ENCODE measurements at regions not wholly inside any gene's neighbourhood (a gene's known extent, or its start where the extent isn't known, plus 50 kb on each side); places are given as distances from the start of the nearest gene placed in this dataset.

- no peak for DNase-seq
These were observed 295.0 kb upstream of the RORA start for GRCh38 chr15:61524086-61524485.

DNA sequence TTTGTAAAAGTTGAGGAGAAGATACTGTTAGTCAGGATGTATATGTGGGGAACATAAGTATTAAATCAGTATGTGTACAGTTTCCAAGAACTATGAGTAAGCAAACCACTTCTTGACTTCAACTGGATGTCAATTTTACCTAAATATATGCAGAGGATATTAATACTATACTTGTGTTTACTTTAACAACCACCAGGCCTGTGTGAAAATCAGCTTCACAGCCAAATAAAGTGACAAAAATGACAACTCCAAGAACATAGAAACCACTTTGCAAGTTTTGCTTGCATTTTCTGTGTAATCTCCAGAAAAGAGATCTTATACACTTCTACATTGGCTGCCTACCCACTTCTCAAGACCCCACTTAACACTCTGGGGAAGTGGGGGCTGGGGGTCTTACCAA lies 293.3 kb upstream of the RORA start:
- DNase-seq = no peak

DNA sequence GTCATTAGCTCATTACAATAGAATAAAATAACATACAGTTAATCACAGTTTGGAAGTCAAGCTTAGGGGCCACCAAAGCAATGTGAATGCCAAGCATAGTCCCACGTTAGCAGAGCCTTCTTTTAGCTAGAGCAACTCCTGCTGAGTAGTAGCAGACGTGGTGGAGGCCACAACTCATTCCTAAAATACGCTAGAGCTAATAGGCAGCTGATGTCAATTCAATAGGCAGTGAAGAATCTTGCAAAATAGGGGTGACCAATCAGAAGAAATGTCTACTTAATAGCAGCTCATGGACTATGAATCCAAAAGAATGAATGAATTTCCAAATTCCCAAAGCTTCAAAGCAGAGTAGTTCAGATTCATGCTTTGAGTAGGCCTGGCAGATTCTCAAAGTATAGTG lies 292.9 kb upstream of the RORA start:
- DNase-seq = no peak

- no peak for DNase-seq
These were observed 290.2 kb upstream of the RORA start for GRCh38 chr15:61519296-61519695.

DNA sequence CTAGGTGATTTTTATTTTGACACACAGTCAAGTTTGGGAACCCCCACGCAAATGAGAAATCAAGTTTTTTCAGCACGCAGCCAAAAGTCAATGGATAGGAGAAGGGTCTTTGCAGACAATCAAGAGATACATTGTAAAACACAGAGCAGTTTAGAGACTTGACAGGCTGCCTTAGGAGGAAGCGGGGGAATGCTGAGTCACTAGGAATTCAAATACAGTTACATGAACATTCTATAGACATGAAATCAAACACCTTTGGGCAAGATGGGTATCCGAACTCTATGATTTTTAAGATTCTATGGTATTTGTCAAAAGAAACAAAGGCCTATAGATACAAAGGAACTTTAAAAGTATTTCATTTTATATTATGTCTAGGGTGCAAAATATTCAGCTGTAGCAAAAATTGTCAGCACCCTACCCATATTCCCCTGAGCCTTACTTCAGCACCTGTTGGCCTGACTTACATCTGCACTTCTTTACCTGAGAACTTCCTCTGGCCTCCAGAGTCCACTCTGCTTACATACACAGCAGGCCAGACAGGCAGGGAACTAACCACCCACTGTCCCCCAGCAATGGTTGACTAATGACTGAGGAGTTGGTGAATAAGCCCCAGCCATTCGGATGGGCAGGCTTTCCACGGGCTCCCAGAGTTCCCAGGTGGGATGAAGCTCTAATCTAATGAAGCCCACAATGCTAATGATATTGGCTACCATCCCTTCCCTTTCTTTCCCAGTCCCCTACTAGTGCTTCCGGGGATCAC lies 289.3 kb upstream of the RORA start:
- DNase-seq = no peak

DNA sequence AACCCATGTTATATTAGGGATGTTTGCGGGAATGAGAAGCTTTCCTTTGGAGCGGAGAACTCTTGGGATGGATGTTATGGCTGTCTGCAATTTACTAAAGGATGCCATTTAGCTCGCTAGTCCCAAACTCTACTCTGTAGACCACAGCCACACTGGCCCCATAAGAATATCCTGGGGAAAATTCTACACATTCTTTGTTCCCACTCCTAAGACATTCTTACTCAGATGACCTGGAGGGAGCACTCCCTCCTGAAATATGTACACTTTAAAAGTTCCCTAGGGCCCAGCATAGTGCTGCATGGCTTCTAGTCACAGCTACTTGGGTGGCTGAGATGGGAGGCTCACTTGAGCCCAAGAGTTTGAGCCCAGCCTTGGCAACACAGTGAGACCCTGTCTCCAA lies 288.7 kb upstream of the RORA start:
- no peak for DNase-seq

GRCh38 chr15:61517335-61517734 lies 288.2 kb upstream of the RORA start:
- DNase-seq = no peak

- DNase-seq = no peak
These were observed 282.7 kb upstream of the RORA start for GRCh38 chr15:61511756-61512155.

GRCh38 chr15:61511089-61511488 lies 282.0 kb upstream of the RORA start:
- DNase-seq = no peak

GRCh38 chr15:61509327-61509840 lies 280.3 kb upstream of the RORA start:
- DNase-seq = no peak

GRCh38 chr15:61503383-61503969 lies 274.4 kb upstream of the RORA start:
- DNase-seq = no peak

GRCh38 chr15:61501815-61502389 lies 272.8 kb upstream of the RORA start:
- no peak for DNase-seq

GRCh38 chr15:61500951-61501620 lies 272.0 kb upstream of the RORA start:
- DNase-seq = no peak

- no peak for DNase-seq
These were observed 271.4 kb upstream of the RORA start for GRCh38 chr15:61500523-61500922.

DNA sequence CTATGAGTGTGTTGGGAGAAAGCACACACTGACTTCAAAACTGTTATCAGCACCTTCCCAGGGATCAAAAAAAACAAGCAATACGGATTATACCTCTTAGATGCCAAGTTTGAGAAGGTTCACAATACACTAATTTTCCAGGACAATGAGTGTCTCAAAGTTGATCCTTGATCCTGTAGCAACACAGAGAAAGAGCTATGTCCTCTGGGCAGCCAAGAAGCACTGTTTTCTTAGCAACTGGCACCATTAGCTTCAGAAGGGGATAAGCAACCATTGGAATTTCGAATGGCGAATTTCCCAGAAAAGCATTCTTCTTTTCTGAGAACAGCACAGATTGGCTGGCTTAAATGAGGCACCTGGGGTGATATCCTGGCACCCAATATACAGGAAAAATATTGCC lies 270.3 kb upstream of the RORA start:
- no peak for DNase-seq

GRCh38 chr15:61489571-61489970 lies 260.5 kb upstream of the RORA start:
- no peak for DNase-seq

GRCh38 chr15:61483599-61483998 lies 254.5 kb upstream of the RORA start:
- no peak for DNase-seq

- DNase-seq = no peak
These were observed 252.8 kb upstream of the RORA start for GRCh38 chr15:61481886-61482285.

DNA sequence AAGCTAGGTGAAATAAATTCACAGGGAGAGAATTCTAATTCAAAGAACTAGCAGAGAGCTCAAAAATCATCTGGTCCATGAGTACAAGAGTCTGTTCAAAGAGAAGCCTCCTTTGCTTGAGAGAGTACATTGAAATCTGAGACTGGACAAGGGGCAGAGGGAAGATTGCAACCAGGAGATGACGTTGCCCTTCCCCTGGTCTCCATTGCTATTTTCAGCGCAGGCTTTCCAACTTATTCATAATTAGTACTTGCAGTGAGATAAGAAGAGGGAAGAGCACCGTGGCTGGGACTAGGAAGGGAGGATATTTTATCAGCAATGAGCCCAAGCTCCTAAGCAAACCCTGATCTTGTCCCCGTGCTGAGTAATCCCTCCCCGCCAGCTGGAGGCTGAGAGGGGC lies 251.8 kb upstream of the RORA start:
- no peak for DNase-seq

GRCh38 chr15:61480295-61480694 lies 251.2 kb upstream of the RORA start:
- DNase-seq = no peak

DNA sequence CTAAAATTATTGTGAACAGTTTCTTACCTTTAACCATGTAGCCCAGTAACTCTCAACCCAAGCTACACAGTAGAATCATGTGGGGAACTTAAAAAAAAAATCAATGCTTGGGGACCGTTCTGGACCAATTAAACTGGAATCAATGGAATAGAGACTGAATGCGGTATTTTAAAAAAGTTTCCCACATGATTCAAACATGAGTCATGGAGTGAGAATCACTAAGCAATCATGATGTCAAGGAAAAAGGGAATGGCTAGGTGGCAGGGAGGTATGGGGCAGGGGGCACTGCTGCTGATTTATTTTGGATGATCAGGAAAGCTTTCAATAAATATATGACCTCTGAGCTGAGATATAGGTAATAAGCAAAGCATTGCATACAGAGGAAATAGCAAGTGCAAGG lies 250.5 kb upstream of the RORA start:
- DNase-seq = no peak

- no peak for DNase-seq
These were observed 247.6 kb upstream of the RORA start for GRCh38 chr15:61476741-61477140.

DNA sequence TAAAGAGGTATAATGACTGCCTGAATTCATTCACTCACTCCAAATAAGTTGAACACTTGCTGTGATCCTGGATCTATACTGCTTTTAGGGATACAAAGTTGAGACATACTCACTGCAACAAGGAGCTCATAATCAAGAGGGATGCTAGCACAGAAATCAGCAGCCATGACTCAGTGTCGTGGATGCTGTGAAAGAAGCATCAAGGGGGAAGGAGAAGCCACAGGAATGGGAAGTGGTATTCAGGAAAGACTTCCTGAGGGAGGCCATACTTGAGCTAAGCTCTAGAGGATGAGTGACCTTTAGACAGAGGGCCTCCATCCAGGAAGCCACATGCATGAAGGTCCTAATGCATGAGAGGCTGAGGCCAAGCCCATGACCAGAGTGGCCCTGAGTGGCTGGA lies 245.7 kb upstream of the RORA start:
- no peak for DNase-seq

GRCh38 chr15:61467823-61468222 lies 238.7 kb upstream of the RORA start:
- DNase-seq = no peak
